Fibroblast of lung (primary cell): ENCODE measurements at regions not wholly inside any gene's neighbourhood (a gene's known extent, or its start where the extent isn't known, plus 50 kb on each side); places are given as distances from the start of the nearest gene placed in this dataset.
A peak's percentile ranks its signal among the peaks of the same experiment; 100 is the strongest.

Source experiments
- DNase-seq, 2 donors: peaks; one replicate each; pipeline versions ENCODE4 v3.0.0 to v3.0.0-alpha.2; 2010; ENCODE audit warnings: low read depth in 2 of 2
- H2AFZ ChIP-seq: 2 replicates; pipeline ENCODE4 v1.5.1; 2012; ENCODE audit warnings: low read length, control low read depth, inconsistent platforms
- H3K27ac ChIP-seq: 2 replicates; pipeline ENCODE4 v1.5.1; 2011; ENCODE audit warnings: low read length, control low read depth; ENCODE audit not compliant: insufficient read depth
- H3K27me3 ChIP-seq: 2 replicates; pipeline ENCODE4 v1.5.1; 2011; ENCODE audit warnings: mild to moderate bottlenecking, low read length; ENCODE audit not compliant: control insufficient read depth, insufficient read depth
- H3K36me3 ChIP-seq: 2 replicates; pipeline ENCODE4 v1.5.1; 2011; ENCODE audit warnings: low read length; ENCODE audit not compliant: control insufficient read depth, insufficient read depth
- H3K4me1 ChIP-seq: 2 replicates; pipeline ENCODE4 v1.5.1; 2011; ENCODE audit warnings: low read length; ENCODE audit not compliant: control insufficient read depth, insufficient read depth; ENCODE audit errors: extremely low read depth
- H3K4me2 ChIP-seq: 2 replicates; pipeline ENCODE4 v1.5.1; 2011; ENCODE audit warnings: low read length, control low read depth; ENCODE audit not compliant: insufficient read depth; ENCODE audit errors: extremely low read depth
- H3K4me3 ChIP-seq, 4 experiments: fragments of 200-600 bp in 1 of 4; sonication (generic) in 1 of 4; replicated peaks in 1 of 4; 2 replicates each; pipeline ENCODE4 v1.5.1; 2011 to 2016; ENCODE audit warnings: low read length in 4 of 4, low read depth in 3 of 4, mild to moderate bottlenecking in 3 of 4, control low read depth in 2 of 4, inconsistent platforms in 1 of 4, mixed read lengths in 1 of 4; ENCODE audit not compliant: insufficient read depth in 1 of 4; ENCODE audit errors: control extremely low read depth in 1 of 4
- H3K79me2 ChIP-seq: 2 replicates; pipeline ENCODE4 v1.5.1; 2012; ENCODE audit warnings: mild to moderate bottlenecking, low read length, inconsistent platforms; ENCODE audit not compliant: control insufficient read depth, insufficient read depth
- H3K9ac ChIP-seq: 2 replicates; pipeline ENCODE4 v1.5.1; 2011; ENCODE audit warnings: mild to moderate bottlenecking, low read length, control low read depth; ENCODE audit not compliant: insufficient read depth
- H3K9me3 ChIP-seq: 2 replicates; pipeline ENCODE4 v1.5.1; 2012; ENCODE audit warnings: low read depth, low read length; ENCODE audit not compliant: control insufficient read depth, insufficient read depth
- H4K20me1 ChIP-seq: 2 replicates; pipeline ENCODE4 v1.5.1; 2011; ENCODE audit warnings: low read length; ENCODE audit not compliant: control insufficient read depth, insufficient read depth; ENCODE audit errors: extremely low read depth
- EZH2 ChIP-seq: IDR thresholded peaks from 2 replicates; pipeline ENCODE4 v1.5.1; 2012; ENCODE audit warnings: low read length, control low read depth, mild to moderate bottlenecking; ENCODE audit errors: missing control alignments
- TF ChIP-seq, protein P1 (sequence below), 2 donors: IDR thresholded peaks in 1 of 2; conservative IDR thresholded peaks in 1 of 2; 1 replicate in 1 of 2; 2 replicates in 1 of 2; pipeline ENCODE4 v1.5.1; 2011 to 2012; ENCODE audit warnings: low read length in 2 of 2, control low read depth in 1 of 2, inconsistent platforms in 1 of 2, low read depth in 1 of 2, mild to moderate bottlenecking in 1 of 2

DNA sequence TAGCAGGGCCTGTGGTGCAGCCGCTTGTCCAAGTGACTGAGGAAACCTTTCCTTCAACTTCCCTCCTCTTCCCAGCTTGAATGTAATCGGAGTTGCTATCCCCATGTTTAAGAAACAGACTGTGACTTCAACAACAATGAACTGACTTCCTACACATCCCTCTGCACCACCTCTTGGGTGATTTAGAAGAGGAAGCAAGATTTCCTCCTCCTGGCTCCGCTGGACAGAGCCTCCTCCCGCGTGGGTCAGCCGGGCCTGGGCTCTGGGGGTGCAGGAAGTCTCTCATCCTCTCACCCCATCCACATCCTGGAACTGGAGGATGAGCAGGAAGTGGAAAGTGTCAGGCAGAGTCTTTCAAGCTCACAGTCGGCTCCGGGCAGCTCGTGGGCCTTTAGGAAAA is 84.3 kb downstream of the GATA6 start:
- Histone ChIP-seq H3K4me3 (no peak overlapping the region), H3K9ac (no peak overlapping the region), H4K20me1 (no peaks in the 10 kb centered on the region), H3K79me2 (no peaks in the 10 kb centered on the region), H3K4me1 (no peaks in the 10 kb centered on the region), H3K4me2 (no peak overlapping the region), H3K9me3 (no peaks in the 10 kb centered on the region), H3K36me3 (no peaks in the 10 kb centered on the region), H2AFZ (peak overlapping the region; percentile 17), H3K27me3 (no peaks in the 10 kb centered on the region), H3K27ac (no peak overlapping the region)
- TF ChIP-seq, protein P1, sequence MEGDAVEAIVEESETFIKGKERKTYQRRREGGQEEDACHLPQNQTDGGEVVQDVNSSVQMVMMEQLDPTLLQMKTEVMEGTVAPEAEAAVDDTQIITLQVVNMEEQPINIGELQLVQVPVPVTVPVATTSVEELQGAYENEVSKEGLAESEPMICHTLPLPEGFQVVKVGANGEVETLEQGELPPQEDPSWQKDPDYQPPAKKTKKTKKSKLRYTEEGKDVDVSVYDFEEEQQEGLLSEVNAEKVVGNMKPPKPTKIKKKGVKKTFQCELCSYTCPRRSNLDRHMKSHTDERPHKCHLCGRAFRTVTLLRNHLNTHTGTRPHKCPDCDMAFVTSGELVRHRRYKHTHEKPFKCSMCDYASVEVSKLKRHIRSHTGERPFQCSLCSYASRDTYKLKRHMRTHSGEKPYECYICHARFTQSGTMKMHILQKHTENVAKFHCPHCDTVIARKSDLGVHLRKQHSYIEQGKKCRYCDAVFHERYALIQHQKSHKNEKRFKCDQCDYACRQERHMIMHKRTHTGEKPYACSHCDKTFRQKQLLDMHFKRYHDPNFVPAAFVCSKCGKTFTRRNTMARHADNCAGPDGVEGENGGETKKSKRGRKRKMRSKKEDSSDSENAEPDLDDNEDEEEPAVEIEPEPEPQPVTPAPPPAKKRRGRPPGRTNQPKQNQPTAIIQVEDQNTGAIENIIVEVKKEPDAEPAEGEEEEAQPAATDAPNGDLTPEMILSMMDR (conservative IDR thresholded peaks at IDR 0.05 in 1 of 2, IDR thresholded peaks at IDR 0.05 in 1 of 2; ENCODE audit: low read depth in 1 of 2, low read length in 2 of 2): no peak
- DNase-seq: no peak

DNA sequence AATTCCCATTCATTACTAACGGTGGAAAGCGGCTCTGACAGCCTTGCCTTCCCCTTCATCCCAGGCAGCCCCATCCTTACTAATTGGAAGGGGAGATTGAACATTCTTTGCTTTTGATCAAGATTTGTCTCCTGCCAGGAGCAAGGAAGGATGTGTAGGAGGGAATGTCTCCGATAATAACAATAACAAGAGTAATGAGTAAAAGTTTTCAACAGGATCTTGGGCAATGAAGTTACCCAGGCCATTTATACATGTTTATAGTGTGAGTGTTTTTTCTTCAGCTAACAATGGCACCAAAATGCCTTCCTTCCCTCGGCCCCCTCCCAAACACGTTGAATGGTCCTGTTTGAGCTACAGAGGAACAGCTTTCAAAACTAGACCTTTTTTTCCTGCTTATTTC is 83.8 kb downstream of the GATA6 start:
- no peak overlapping the region for H3K4me3 ChIP-seq
- H4K20me1 ChIP-seq: no peaks in the 10 kb centered on the region
- no peaks in the 10 kb centered on the region for H3K27me3 ChIP-seq
- no peaks in the 10 kb centered on the region for H3K79me2 ChIP-seq
- DNase-seq: peak in 1 of 2 donors; percentile 8
- no peak for TF ChIP-seq EZH2
- TF ChIP-seq, protein P1 (conservative IDR thresholded peaks at IDR 0.05 in 1 of 2, IDR thresholded peaks at IDR 0.05 in 1 of 2; ENCODE audit: low read depth in 1 of 2, low read length in 2 of 2): no peak
- no peaks in the 10 kb centered on the region for H3K36me3 ChIP-seq
- H3K4me1 ChIP-seq: no peaks in the 10 kb centered on the region
- H3K9me3 ChIP-seq: no peaks in the 10 kb centered on the region
- H3K27ac ChIP-seq: no peak overlapping the region
- no peak overlapping the region for H3K9ac ChIP-seq
- no peak overlapping the region for H2AFZ ChIP-seq
- no peak overlapping the region for H3K4me2 ChIP-seq
